SK-N-SH treated with all-trans-retinoic acid at 6 μM for 48 hours (cell line): ENCODE measurements at regions not wholly inside any gene's neighbourhood (a gene's known extent, or its start where the extent isn't known, plus 50 kb on each side); places are given as distances from the start of the nearest gene placed in this dataset.
A peak's percentile ranks its signal among the peaks of the same experiment; 100 is the strongest.

Experiments used
- ATAC-seq: fragments of 200-7000 bp; cut with Tn5 transposase; 3 replicates; pipeline ENCODE4 v1.9.1; 2020; ENCODE audit warnings: mild to moderate bottlenecking, moderate library complexity
- ARNTL ChIP-seq: fragments of 450-650 bp; formaldehyde crosslinking; IDR thresholded peaks from 2 replicates; pipeline ENCODE4 v1.5.0; 2020; ENCODE audit warnings: low read depth, mild to moderate bottlenecking, moderate library complexity, borderline replicate concordance
- CSDC2 ChIP-seq: fragments of 250-450 bp; sonication (Bioruptor Pico); IDR thresholded peaks from 2 replicates; pipeline ENCODE4 v1.5.0; 2020; ENCODE audit warnings: mild to moderate bottlenecking, moderate library complexity
- CSRNP3 ChIP-seq: fragments of 250-450 bp; sonication (Bioruptor Pico); IDR thresholded peaks from 2 replicates; pipeline ENCODE4 v1.5.1; 2021; ENCODE audit warnings: mild to moderate bottlenecking, moderate library complexity
- ESRRG ChIP-seq: fragments of 250-450 bp; sonication (Bioruptor Pico); IDR thresholded peaks from 2 replicates; pipeline ENCODE4 v1.6.1; 2021; ENCODE audit warnings: mild to moderate bottlenecking
- GLIS3 ChIP-seq: fragments of 250-450 bp; sonication (Bioruptor Pico); IDR thresholded peaks from 2 replicates; pipeline ENCODE4 v1.5.0; 2020; ENCODE audit warnings: mild to moderate bottlenecking, moderate library complexity
- ISL1 ChIP-seq: fragments of 250-450 bp; sonication (Bioruptor Pico); IDR thresholded peaks from 2 replicates; pipeline ENCODE4 v2.1.2; 2022; ENCODE audit warnings: mild to moderate bottlenecking, moderate library complexity
- OSR1 ChIP-seq: fragments of 250-450 bp; sonication (Bioruptor Pico); IDR thresholded peaks from 2 replicates; pipeline ENCODE4 v1.8.0; 2022; ENCODE audit warnings: moderate library complexity, mild to moderate bottlenecking, inconsistent platforms
- PATZ1 ChIP-seq: fragments of 250-450 bp; sonication (Bioruptor Pico); IDR thresholded peaks from 2 replicates; pipeline ENCODE4 v1.8.0; 2020; ENCODE audit warnings: mild to moderate bottlenecking, moderate library complexity, borderline replicate concordance
- POU6F1 ChIP-seq: fragments of 250-450 bp; sonication (Bioruptor Pico); IDR thresholded peaks from 2 replicates; pipeline ENCODE4 v1.8.0; 2021; ENCODE audit warnings: low read depth, mild to moderate bottlenecking, moderate library complexity, borderline replicate concordance
- PPARA ChIP-seq: fragments of 250-450 bp; sonication (Bioruptor Pico); IDR thresholded peaks from 2 replicates; pipeline ENCODE4 v1.5.0; 2020; ENCODE audit warnings: mild to moderate bottlenecking, borderline replicate concordance
- RARB ChIP-seq: fragments of 250-450 bp; sonication (Bioruptor Pico); IDR thresholded peaks from 2 replicates; pipeline ENCODE4 v1.8.0; 2021; ENCODE audit warnings: mild to moderate bottlenecking, moderate library complexity
- SNAI2 ChIP-seq: fragments of 250-450 bp; sonication (Bioruptor Pico); IDR thresholded peaks from 2 replicates; pipeline ENCODE4 v1.5.0; 2020; ENCODE audit warnings: mild to moderate bottlenecking, moderate library complexity
- TCF4 ChIP-seq: fragments of 250-450 bp; sonication (Bioruptor Pico); IDR thresholded peaks from 2 replicates; pipeline ENCODE4 v1.8.0; 2021; ENCODE audit warnings: mild to moderate bottlenecking, moderate library complexity, borderline replicate concordance
- TOX ChIP-seq: fragments of 250-450 bp; sonication (Bioruptor Pico); IDR thresholded peaks from 2 replicates; pipeline ENCODE4 v1.8.0; 2021; ENCODE audit warnings: mild to moderate bottlenecking, moderate library complexity, borderline replicate concordance
- TSHZ2 ChIP-seq: fragments of 250-450 bp; sonication (Bioruptor Pico); IDR thresholded peaks from 2 replicates; pipeline ENCODE4 v1.5.0; 2020; ENCODE audit warnings: mild to moderate bottlenecking, moderate library complexity
- ZFP30 ChIP-seq: fragments of 450-650 bp; formaldehyde crosslinking; IDR thresholded peaks from 2 replicates; pipeline ENCODE4 v1.5.0; 2022; ENCODE audit warnings: mild to moderate bottlenecking, moderate library complexity
- ZNF565 ChIP-seq: fragments of 450-650 bp; formaldehyde crosslinking; conservative IDR thresholded peaks from 2 replicates; pipeline ENCODE4 v1.5.0; 2020; ENCODE audit warnings: low read depth, mild to moderate bottlenecking, moderate library complexity
- ZNF70 ChIP-seq: fragments of 450-650 bp; formaldehyde crosslinking; IDR thresholded peaks from 2 replicates; pipeline ENCODE4 v1.5.0; 2020; ENCODE audit warnings: mild to moderate bottlenecking, moderate library complexity

- no peak for TF ChIP-seq GLIS3
- no peak for TF ChIP-seq ISL1
- TF ChIP-seq ZNF565 (CRISPR knock-in tag) = no peak
- TF ChIP-seq CSDC2 (CRISPR knock-in tag) = no peak
- ATAC-seq = peak; percentile 100
Measured at GRCh38 chr1:181166377-181167196, 78.1 kb downstream of the IER5 start.

GRCh38 chr1:181169281-181169865 lies 80.9 kb downstream of the IER5 start:
- TF ChIP-seq POU6F1 (no peak), PPARA (no peak)
- ATAC-seq = no peak

GRCh38 chr1:181170194-181170593 lies 81.7 kb downstream of the IER5 start:
- no peak for TF ChIP-seq TOX (CRISPR knock-in tag)
- TF ChIP-seq ZFP30 (CRISPR knock-in tag) = no peak
- no peak for TF ChIP-seq RARB (CRISPR knock-in tag)
- no peak for TF ChIP-seq PATZ1
- TF ChIP-seq GLIS3 = no peak
- TF ChIP-seq TSHZ2 (CRISPR knock-in tag) = no peak
- TF ChIP-seq SNAI2 (CRISPR knock-in tag) = no peak
- no peak for TF ChIP-seq ISL1
- TF ChIP-seq CSDC2 (CRISPR knock-in tag) = no peak
- TF ChIP-seq ARNTL (CRISPR knock-in tag) = no peak
- TF ChIP-seq ESRRG (CRISPR knock-in tag) = no peak
- TF ChIP-seq CSRNP3 (CRISPR knock-in tag) = no peak
- no peak for TF ChIP-seq ZNF565 (CRISPR knock-in tag)
- TF ChIP-seq, all 23 proteins: peak for 0
- ATAC-seq = no peak

- ATAC-seq = no peak
- TF ChIP-seq ISL1 (no peak), ZNF70 (CRISPR knock-in tag) (no peak), PPARA (no peak), ARNTL (CRISPR knock-in tag) (no peak), OSR1 (no peak), TSHZ2 (CRISPR knock-in tag) (no peak), TCF4 (no peak)
Measured at GRCh38 chr1:181172082-181172481, 83.6 kb downstream of the IER5 start.
